ENCODE measurements at regions not wholly inside any gene's neighbourhood (a gene's known extent, or its start where the extent isn't known, plus 50 kb on each side); places are given as distances from the start of the nearest gene placed in this dataset.

GRCh38 chr14:87712396-87713090, 280.4 kb downstream of the GALC start:
- no peak for DNase-seq

GRCh38 chr14:87705439-87705896, 287.5 kb downstream of the GALC start:
- DNase-seq = no peak

- no peak for DNase-seq
Observed at GRCh38 chr14:87698481-87698880, 294.5 kb downstream of the GALC start.

- DNase-seq = no peak
Observed at GRCh38 chr14:87696485-87696884, 296.5 kb downstream of the GALC start.

DNA sequence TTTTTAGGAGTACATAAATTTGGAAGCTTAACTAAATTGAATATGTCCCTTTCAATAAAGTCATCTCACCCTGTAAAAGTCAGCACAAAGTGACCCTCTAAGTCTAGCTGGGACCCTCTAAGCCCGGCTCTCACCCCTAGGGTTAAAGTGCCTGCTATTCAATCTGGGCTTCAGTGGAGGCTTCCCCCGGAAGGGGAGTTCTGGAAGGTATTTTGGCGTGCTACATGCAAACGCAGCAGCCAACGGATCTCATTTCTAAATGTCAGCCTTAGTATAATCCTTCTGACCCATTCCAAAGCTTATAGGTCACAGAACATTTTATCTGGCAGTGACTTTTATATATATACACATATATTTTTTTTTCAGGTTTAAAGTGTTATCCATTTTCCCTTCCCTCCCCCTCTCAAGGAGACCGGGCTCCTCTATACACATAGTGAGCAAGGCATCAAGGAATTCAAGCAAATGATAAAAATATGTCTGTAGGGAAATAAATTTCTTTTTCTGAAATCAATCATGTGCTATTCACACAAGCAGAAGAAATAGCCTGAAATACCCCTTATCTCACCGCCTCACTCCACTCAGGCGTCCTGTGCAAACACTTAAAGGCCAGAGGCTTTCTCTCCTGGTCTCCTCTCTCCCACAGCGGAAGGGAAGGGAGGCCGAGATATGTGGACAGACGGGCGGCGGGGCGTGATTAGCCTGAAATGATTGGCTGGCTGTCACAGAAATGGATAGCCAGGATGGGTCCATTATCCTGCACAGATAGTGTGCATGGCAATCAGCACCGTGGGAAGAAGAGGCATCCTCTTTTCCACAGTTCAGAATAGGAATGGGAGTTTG, 301.7 kb downstream of the GALC start:
- no peak for DNase-seq

DNA sequence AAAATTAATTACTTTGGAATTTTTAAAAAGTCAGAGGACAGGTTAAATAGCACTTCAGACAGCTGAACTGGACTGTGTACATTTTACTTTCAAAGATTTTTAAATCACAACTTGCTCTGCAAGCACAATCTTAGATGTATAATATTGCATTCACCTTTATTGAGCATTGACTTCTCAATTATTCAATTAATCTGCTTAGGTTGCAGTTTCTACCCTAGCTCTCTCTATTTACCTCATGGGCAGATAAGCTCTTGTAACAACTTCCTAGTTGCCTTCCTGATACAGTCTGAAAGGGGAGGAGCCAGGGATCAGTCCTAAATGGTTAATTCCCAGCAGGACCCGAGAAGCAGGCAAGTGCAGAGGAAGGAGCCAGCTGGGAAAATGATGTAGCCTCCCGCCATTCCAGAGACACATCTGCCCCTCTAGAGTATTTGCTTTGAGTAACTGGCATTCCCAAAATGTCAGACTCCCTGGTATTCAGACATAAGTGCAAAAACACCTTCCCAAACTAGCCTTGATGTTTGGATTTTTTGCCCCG, 302.8 kb downstream of the GALC start:
- no peak for DNase-seq

- no peak for DNase-seq
Observed at GRCh38 chr14:87688524-87688923, 304.5 kb downstream of the GALC start.

DNA sequence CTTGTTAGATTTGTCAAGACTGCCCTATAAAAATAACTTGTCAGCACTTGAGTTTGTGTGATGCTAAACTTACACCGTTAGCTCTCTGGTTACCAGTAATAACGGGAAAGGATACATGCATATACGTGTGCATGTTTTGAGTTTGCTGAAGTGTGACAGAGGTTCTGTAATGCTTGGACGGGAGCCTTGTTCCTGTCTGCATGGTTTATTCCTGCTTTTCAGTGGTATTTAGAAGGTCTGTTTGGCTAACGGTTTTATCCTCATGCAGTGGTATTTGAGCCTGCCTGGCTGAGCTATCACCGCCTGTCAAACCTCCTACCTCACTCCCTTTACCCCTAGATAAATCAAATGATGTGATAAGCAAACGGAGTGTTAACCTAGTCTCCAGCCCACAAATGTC, 305.6 kb downstream of the GALC start:
- DNase-seq = no peak

DNA sequence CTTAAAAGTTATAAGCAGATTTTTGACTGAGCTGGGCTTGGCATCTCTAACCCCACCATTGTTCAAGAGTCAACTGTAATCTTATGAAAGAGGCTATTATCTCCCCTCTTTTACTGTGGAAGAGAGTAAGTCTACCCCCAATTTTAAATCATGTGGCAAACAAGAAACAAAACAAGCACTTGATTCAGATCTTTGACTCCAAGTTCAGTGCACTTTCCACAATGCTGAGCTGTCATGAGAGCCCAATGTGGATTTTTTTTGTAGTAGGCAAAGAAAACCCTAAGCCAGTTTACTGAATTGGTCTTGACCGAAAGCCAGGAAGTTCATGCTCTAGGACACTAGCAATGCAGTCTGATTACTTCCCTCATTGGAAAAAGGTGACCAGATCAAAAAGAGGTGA, 306.2 kb downstream of the GALC start:
- no peak for DNase-seq

GRCh38 chr14:87679866-87680265, 313.1 kb downstream of the GALC start:
- DNase-seq = no peak

DNA sequence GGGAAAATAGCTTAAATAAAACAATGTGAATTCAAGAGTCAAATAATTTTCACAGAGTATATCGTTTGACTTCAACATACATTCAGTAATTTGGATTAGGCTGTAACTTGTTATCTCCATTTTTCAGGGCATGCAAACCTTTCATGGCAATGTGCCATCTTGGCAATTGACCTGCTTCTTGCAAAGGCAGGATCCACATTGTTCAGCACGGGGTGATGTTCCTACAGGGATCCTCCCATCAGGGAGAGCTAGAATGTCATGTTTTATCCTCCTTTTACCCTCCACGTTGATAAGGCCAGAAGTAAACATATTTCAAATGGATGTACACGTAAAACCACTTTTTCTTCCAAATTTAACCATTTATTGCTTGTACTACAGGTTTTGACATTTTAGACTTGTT, 314.4 kb downstream of the GALC start:
- DNase-seq = no peak

DNA sequence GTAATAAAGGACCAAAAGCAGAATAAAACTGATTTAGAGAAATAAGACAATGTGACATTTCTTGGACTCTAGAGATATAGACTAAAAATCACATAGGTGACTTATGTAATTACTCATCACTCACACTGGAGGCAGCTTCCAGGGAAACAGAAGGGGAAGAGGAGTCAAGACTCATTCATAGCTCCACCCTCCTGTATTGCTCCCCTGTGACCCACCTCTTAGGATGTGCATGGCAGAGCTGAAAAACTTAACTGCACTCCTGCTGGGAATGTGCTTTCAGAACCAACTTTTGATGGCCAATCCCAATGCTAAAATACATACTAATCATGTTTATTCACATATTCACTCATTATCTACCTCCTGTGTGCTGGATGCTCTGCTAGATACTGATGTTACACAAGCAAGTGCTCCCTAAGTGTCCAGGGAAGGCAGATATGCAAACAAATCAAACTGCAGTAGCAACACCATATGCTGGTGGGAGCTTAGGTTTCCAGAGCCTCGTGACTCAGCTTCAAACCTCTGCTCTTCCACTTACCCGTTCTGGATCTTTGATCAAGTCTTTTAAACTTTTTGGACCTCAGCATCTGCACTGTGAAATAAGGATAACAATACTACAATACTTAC, 316.1 kb downstream of the GALC start:
- no peak for DNase-seq

DNA sequence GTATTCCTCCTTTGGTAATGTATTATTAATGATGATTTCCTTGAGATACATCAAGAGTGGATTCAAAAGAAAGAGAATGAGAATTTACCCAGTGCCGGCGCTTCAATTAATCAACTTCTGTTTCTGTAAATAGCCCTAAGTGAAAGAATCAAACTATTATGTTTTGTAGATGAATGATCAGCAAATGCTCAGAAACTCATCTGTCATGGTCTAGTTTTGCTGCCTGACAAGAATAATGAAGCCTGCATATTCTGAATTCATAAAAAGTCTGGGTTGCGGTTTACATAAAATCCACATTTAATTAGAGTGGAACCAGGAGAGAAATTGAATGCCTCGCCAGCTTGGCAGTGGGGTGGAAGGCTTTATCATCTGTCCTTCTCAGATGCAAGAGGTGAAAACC, 325.3 kb downstream of the GALC start:
- DNase-seq = no peak

DNA sequence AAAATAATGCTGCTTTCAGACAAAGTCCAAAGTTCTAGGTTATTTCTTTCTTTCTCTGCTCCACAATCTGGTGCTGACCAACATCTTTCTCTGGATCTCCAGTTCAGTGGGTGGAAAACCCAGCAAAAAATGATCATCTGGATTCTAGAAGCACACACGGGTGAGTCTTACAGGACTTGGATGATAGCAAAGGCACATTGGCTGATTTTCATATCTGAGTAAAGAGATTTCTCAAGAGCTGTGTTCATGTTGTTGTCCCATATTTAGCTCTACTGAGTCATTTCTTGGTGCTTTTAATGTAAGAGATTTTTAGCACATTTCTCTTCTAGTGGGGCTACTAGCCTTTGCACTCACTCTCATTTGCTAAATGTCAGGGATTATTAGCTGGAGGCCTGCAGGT, 336.7 kb downstream of the GALC start:
- no peak for DNase-seq

DNA sequence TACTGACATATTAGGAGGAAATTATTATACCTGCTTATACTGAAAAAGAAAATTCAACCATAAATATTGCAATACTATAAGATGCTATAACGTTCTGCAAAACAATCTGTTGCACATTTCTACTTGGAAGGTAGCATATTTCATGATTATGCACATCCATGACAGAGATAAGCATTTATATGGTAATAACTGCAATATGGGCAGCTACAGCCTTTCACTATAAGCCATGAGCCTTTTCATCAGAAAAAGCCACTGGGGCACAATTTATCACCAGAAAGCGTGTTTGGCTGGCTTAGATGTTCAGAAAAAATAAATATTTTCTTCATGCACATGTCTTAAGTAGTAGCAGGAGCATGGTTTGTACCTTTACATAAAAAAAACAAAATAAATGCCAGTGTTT, 340.7 kb downstream of the GALC start:
- no peak for DNase-seq

DNA sequence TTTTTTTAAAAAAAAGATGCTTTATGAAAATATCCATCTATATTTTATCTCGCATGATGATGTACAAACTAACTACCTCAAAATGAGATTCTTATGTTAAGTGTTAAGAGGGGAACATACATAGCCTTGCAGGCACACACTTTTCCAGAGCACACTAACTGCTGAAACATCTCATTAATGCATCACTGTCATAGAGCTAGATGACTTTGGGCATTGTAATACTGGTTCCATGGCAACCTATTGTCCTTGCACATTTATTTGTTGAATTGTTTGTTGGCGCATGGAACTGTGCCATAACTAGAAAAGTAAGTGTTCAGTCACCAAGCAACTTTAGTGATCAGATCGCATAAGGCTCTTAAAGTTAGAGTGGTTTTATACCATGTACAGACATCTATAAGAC, 348.3 kb downstream of the GALC start:
- DNase-seq = no peak

- DNase-seq = no peak
Observed at GRCh38 chr14:87643005-87643404, 350.0 kb downstream of the GALC start.

- DNase-seq = no peak
Observed at GRCh38 chr14:87640553-87640952, 352.4 kb downstream of the GALC start.

GRCh38 chr14:87638196-87638595, 354.8 kb downstream of the GALC start:
- no peak for DNase-seq

DNA sequence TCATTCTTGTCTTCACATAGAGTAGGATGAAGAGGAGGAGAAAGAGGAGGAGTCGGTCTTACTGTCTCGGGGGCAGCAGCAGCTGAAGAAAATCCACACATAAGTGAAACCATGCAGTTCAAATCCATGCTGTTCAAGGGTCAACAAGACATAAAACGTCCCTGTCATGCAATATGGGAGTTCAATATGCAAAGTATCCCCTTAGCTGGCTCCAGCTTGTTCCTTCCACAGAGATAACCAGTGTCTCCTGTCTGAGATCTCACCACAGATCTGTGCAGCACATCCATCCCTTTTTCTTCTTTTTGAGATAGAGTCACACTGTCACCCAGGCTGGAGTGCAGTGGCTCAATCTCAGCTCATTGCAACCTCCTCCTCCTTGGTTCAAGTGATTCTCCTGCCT, 357.5 kb downstream of the GALC start:
- no peak for DNase-seq

- no peak for DNase-seq
Observed at GRCh38 chr14:87632796-87633195, 360.2 kb downstream of the GALC start.

GRCh38 chr14:87630846-87631245, 362.1 kb downstream of the GALC start:
- DNase-seq = no peak

DNA sequence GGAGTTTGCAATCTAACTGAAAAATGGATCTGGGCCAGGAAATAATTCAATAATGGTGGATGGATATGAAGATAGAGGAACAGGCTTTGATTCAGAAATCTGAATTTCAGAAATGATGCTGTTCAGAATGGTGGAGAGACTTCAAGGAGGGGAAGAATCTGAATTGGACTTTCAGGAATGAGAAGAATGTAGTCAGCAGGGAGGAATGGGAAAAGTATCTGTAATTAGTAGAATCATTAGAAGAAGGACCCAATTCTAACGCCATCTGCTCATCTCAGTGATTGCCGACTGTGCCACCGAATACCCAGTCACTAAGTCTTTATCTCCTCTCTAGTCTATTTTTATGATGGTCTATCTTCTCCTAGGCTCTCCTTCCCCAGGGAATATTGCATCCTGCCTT, 363.2 kb downstream of the GALC start:
- DNase-seq = no peak

- DNase-seq = no peak
Observed at GRCh38 chr14:87628780-87629179, 364.2 kb downstream of the GALC start.

Measured in CD4-positive, alpha-beta T cell treated with Interleukin-12 subunit alpha and Interleukin-12 subunit beta, for 1 hour (primary cell).